NOMO-1 treated with DMSO at 0.1 percent for 48 hours (cell line): ENCODE measurements at regions not wholly inside any gene's neighbourhood (a gene's known extent, or its start where the extent isn't known, plus 50 kb on each side); places are given as distances from the start of the nearest gene placed in this dataset.

ENCODE experiments used
- DNase-seq: peaks from one replicate; lab custom pipeline; 2025; ENCODE audit not compliant: unreplicated experiment; lab: John Stamatoyannopoulos, UW

DNA sequence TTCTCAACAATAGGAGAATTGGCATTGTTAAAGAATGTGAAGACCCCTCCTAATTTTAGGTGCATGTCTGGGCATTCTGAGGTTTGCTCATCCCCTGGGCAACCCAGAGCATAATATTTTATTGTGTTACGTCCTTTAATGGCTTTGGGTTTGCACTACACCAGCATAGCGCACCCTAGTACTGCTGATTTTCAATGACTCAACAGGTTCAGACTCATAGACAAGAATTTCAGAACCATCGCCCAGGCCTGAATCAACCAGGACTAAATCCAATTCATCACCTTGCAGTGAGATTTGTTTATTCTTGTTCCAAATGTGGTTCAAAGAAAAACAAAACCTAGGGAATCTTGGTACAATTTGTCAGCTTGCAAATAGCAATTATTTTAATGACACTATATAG is 137.8 kb upstream of the PHACTR1 start:
- no peak for DNase-seq

DNA sequence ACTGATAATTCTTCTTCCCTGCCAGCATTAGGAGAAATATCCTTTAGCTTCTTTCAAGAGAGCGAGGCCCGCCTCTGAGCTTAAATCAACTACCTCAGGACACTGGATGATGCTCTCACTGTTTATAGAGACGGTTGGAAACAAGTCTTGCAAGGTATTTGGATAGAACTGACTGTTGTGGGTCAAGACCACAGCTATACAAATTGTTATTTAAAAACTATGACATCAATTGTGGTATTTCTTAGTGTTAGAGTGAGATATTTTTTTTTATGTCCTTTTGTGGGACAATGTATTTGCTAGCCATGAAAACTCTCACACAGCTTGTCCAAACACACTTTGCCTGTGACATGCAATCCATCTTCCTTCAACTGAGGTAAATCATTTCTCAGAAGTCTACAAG is 136.3 kb upstream of the PHACTR1 start:
- DNase-seq: no peak

DNA sequence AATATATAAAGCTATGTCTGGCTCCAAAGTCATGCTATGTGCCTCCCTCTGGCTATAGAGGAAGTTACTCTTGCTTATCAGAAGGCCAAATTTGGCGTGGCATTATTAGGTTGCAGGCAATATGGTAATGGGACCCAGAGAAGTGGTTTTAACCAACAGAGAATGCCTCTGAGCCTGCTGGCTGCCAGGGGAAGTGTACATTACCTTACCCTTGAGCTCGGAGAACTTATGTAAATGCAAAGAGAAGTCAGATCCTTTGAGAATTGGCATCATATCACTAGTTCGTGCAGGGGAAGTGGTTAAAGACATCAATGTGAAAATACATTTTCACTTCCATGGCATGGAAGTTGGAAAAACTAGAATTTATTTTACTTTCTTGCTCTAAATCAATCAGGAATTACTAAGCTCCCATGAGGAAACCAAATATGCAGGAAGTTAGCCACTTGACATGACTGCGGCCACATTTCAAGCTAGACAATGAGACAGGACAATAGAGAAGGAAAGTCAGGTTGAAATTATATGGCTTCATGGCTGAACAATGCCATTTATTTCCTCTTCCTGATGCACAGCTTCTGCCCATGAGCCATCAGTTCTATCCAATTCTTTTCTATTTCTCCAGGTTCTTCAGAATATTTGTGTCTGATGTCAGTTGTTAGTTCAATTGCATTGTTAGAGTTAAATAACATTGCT is 134.0 kb upstream of the PHACTR1 start:
- DNase-seq: no peak

DNA sequence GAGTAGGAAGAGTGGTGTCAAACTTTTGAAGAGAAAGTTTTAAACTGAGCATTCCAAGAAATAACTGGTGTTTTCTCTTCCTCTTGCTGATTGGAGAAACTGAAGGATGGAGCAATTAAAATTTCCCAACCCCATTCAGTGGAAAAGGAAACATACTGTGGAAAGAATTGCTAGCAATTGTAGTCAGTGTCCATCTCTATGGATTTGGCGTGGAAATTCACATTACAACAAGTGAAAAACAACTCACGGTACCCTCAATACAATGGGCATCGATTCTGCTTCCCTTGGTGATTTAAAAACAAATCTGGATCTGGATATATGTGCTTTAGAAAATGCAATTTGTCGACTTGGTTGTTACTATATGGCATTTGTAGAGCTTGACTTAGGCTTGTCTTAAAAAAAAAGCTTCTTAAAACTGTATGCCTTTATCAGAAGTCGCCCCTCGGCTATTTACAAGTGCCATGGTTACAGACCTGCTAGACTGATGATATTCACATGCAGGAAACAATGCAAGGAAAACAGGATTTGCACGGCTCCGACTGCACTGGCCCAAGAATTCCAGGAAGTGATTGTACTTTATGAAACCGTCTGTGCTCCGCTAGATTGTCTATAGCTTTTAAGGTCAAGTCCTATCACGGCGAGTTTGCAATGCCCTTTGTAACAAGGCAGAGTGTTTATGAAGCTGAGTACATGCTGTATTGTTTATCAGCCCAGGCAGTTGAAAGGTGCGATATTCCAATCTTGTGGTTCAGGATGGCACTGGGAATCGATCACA is 131.7 kb upstream of the PHACTR1 start:
- no peak for DNase-seq

DNA sequence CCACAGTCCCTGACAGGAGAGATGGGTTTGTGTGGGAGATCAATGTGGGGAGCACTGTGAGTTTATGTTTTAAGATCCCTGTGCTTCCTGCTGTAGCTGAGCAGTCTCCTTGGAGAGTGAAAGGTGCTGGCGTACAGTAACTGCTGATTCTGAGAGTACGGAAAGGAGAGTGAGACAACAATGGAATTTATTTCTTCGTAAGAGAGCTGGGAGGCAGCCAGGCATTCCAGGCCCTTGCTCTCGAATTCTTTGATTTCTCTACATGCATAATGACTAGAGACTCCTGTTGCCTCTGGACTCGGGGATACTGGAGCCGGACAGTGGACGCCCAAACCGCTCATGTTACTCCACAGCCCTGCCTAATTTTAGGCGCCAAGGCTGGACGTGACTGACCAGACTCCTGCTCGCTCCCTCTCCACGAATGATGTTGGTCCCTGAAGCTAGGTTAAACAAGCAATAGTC is 131.0 kb upstream of the PHACTR1 start:
- no peak for DNase-seq

DNA sequence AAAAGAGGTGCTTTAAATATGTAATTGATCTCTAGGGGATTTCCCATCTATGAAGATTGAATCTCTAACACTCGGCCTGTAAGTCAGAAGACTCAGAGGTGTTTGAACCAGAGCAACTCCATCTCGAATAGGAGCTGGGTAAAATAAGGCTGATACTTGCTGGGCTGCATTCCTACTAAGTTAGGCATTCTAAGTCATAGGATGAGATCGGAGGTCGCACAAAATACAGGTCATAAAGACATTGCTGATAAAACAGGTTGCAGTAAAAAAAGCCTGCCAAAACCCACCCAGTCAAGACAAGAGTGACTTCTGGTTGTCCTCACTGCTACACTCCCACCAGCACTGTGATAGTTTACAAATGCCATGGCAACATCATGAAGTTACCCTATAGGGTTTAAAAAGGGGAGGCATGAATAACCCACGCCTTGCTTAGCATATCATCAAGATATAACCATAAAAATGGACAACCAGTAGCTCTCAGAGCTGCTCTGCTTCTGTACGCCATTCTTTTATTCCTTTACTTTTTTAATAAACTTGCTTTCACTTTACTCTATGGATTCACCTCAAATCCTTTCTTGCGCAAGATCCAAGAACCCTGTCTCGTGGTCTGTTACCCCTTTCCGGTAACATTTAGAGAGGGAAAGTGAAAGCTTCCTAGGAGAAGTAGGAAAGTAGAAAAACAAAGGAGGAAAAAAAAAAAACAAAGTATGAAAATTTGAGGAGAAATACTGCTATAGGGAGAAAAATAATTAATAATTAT is 129.7 kb upstream of the PHACTR1 start:
- peak; percentile 37 for DNase-seq

DNA sequence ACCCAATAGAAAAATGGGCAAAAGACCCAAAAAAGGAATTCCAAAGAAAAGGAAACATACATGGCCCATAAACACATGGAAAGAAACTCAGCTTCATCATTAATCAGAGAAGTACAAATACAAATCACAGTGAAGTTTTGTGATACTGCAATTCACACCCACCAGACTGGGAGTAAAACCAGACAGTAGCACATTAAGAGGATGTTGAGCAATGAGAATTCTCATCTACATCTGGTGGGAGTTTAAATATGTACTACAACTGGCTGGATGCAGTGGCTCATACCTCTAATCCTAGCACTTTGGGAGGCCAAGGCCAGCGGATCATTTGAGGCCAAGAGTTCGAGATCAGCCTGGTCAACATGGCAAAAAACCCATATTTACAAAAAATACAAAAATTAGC is 125.7 kb upstream of the PHACTR1 start:
- no peak for DNase-seq

DNA sequence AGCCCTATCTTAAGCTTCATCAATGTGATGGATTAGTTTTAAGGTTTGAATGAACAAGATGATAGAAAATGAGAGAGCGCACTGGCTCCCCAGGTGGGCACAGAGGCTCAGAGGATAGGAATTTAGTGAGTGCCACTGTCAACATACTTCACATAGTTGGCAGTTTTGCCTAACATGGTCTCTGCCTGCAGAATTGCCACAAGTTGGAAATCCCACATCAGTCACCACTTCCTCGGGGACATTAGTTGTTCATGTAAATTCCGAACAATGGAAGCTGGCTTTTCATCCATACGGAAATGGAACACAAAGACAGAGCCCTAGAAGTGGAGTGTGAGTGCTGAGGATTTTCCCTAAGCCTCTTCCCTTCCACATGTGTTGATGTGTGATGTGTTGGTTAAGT is 123.9 kb upstream of the PHACTR1 start:
- no peak for DNase-seq

DNA sequence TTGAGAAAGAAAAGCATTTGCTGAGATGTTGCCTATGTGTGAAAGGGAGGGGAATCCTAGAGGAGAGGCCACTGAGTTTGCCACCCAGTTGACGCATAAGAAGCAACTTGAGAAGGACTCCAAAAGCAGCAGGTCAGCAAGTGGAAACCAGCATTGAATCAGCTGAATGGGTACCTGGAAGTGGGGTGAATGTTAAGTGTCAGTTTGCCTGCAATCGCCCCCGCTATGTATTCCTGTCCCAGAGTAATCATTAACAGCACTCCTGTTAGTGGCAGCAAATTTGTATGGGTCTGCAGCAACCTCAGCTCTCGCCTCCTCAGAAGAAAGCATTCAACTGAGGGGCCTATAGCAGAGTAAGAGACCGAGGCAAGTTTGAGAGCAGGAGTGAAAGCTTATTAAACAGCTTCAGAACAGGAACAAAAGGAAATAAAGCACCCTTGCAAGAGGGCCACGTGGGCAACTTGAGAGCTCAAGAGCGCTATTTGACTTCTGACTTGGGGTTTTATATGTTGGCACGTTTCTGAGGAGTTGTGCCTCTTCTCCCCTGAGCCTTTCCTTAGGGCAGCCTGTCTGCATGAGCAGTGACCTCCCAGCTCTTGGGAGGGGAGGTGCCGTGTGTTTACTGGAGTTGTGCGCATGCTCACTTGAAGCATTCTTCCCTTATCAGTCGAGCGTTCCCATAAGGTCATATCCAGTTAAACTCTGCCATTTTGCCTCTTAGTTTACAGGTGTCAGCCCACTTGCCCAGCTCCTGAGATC is 122.6 kb upstream of the PHACTR1 start:
- no peak for DNase-seq

DNA sequence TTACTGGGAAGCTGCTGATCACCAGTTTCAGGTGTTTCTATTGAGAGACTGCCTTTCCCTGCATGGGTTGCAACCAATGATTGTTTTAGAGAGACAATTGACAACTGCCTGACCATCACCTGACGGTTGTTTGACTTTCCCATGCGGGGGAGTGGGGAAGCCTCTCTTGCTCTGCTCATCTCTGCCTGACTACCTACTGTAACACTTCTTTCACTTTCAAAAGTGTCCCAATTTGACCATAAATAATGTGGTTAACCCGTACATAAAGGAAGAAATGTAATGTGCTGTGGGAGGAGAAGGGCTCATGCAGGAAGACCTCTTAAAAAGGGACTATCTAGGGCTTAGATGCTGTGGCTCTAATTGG is 122.1 kb upstream of the PHACTR1 start:
- DNase-seq: peak; percentile 52

DNA sequence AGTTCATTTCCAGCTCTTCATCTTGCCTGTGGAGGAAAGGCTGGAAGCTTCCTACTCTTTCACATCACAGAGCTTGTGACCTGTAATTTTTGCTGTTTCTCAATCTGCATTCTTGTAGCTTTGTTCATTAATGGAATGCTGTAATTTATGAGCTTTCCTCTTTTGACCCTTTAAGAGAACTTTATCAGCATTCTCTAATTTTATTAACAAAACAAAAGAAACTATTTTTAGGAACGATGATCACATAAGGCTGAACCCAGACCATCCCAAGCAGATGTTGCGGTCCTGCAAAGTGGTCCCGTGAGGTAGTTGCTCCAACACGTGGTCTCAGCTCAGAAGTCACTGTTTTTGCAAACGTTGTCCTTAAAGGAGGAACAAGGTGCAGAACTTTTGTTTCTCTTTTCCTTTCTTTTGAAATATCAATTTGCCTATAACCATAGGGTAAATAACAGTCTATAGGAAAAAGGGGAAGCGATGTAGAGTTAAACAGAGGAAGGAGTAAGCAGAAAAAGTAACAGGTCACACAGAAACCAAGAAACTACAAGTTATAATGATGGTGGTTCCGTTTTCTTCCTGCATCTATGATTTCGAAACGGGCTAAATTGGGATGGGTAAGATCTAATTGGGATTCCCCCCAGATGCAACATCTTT is 121.3 kb upstream of the PHACTR1 start:
- peak; percentile 96 for DNase-seq

DNA sequence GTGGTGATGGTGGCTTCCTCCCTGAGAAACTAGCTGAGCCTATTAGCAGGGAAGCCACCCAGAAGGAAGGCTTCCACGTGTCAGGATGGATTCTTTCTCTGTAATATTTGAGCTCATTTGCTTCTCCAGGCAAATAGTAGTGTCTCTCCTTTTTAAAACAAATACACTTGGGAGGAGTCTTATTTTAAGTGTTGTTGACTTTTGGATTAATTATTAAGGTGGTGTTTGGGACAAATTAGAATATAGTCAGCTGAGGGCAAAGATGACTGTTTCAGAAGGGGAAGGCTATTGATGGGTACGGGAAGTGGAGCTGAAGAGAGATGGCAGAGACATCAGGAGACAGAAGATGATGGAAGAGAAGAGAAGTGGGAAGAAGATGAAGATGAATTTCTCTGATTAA is 119.8 kb upstream of the PHACTR1 start:
- DNase-seq: no peak

DNA sequence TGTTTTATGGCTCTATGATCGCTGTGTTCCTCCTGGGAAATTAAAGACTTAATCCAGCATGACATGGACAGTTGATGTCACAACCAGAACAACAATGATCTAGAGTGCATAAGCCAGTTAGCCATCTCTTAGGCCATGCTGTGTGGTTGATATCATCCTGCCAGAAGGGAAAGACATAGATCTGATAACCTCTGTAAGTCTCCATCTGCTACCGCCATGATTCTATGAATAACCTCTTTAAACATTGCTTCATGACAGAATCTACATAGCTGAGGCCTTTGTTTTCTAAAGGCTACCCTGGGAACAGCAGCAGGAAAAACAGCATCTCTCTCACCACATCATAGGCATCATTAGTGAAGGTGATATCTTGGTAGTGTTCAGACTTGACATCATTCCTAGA is 117.6 kb upstream of the PHACTR1 start:
- DNase-seq: no peak

DNA sequence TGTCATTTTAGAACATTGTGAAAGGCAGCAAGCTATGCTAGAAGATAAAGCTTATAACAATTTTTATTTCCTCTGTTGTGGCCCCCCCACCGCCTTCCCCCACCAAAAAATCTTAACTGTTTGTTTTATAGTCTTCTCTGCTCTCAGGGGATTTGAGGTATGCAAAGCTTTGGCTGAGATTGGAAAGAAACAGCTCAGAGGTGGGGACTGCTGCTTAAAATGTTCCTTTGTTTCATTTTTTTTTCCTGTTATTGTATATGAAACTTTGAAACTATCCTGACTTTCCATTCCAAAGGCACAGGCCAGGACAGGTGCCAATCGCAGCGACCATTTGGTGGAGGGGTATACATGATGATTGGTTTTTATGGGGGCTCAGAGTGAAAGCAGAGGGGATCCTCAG is 114.7 kb upstream of the PHACTR1 start:
- no peak for DNase-seq

DNA sequence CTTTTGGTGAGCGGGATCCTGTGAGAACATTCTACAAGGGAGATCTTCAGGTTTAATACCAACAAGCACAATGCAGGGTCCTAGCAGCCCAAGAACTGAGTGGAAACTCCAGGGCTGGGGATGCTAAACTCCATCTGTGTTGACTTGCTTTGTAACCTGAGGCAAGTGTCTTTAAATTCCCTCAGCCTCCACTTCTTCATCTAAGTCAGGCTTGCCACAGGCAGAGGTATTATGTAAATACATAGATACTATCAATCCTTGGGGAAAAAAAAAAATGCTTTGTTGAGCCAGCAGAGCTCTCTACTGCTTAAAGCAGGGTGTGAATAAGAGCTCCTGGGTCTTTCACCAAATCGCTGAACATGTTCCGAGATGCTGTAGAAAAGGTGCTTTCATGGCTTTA is 114.2 kb upstream of the PHACTR1 start:
- no peak for DNase-seq

DNA sequence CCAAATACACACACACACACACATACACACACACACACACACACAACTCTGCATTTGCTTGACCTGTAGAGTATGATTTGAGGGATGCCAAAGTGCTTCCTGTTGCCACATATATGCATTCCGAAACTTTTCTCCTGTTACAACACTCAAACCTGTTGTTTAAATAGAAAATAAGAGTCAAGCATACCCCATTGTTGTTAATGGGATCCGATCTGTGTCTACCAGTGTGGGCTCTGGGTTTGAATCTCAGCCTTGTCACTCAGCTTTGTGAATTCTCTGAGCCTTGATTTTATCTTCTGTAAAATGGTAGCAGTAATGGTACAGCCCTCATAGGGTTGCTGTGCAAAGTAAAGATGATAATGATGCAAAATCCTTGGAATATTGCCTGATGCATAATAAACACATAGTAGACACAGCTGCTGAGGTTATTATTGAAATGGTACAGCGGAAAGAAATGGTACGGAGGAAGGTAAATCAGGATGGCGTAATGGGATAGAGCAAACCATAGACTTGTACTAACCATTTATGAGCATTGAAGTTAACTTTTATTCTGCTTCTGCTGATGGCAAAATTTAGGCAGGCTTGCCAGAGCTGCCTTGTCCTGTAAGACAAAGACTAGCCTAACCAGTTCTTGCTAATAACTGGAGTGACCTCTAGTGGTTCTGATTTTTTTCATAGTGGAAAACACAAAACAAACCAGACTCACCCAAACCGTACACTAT is 113.5 kb upstream of the PHACTR1 start:
- peak; percentile 8 for DNase-seq

DNA sequence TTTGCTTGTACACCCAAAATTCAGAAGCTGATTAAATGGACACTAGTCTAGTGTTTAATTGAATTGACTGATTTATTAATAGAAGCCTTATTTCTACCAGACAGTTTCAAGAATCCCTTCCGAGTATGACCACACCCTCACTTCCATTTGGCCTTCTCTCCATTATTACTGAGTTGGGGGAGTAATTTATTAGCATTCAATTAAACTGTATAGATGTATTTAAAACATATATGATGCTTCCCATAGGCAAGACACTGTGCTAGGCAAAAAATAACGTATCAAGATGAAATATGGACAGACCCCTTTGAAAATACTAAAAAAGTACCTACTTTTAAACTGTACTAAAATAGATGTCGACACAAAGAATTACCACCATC is 112.9 kb upstream of the PHACTR1 start:
- no peak for DNase-seq

DNA sequence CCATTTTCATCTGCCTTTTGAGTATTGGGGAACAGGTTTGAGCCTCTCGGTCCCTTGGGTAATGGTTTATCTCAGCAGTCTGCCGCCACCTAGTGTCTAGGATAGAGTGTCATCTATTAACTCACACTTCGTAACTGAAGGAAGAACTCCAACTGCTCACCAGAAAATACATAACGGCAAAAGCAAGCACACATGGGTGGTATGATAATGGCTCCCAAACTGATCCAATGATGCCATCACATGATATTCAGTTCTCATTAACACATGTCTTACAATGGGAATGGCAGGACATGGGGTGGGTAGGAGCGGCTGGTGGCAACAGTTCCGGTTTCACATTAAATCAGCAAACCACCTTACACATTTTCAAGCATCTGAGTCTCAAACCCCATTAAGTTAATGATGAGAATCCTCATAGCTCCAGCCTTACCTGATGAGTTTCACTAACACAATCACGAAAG is 110.7 kb upstream of the PHACTR1 start:
- DNase-seq: peak; percentile 78

DNA sequence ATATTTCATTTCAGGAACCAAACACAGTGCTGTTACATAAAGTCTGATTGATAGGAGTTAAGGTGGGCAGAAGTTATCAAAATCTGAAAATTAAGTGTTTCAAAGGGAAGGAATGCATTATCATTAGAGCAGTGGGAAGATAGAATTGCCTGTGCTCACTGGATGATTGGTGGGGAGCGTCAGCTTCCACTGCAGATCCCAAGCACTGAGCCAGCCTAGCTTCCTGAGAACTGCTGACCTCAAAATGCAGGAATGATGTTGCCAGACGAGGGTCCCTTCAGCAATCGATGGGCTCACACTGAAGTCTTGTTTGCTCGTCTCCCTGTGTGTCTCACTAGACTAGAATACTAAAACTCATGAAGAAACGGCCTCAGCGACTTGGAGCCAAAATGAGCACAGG is 110.0 kb upstream of the PHACTR1 start:
- DNase-seq: no peak
